ENCODE measurements at regions not wholly inside any gene's neighbourhood (a gene's known extent, or its start where the extent isn't known, plus 50 kb on each side); places are given as distances from the start of the nearest gene placed in this dataset.

DNA sequence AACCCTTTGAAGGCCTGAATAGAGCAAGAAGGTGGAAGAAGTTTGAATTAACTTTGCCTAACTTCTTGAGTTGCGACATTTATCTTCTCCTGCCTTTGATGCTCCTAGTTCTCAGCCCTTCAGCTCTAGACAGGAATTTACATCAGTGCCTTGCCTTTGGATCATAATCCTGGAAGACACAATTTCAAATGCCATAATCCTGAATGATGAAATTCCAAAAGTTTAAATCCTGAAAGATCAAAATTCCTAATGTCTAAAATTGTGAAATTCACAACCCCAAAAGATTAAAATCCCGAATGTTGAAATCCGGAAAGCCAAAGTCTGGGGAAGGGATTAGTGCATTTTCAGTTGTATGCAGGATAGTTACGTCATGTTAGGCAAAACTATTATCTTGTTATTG lies 166.6 kb upstream of the PDZRN3 start:
- H3K4me1 ChIP-seq (ENCODE audit: insufficient read depth, low read length): no peaks in the 10 kb centered on the region
- H2AFZ ChIP-seq (ENCODE audit: low read length): no peak overlapping the region
- H4K5ac ChIP-seq (ENCODE audit: insufficient read length, low read depth, low read length): no peak overlapping the region
- no peak overlapping the region for H3K4me2 ChIP-seq (ENCODE audit: insufficient read depth, insufficient read length, low read length)
- Mint-ChIP-seq H3K4me1 (peaks cover 17 to 23% of the 10 kb centered on the region in 2 experiments), H3K9me3 (no peaks in the 10 kb centered on the region), H3K4me3 (no peak overlapping the region), H3K36me3 (ENCODE audit: insufficient read depth in 1 of 3, low read depth in 3 of 3) (no peaks in the 10 kb centered on the region), H3K27ac (no peak overlapping the region), H3K27me3 (ENCODE audit: low read depth) (no peaks in the 10 kb centered on the region)
- H4K20me1 ChIP-seq (ENCODE audit: control insufficient read depth, insufficient read depth, insufficient read length): no peaks in the 10 kb centered on the region
- H3K14ac ChIP-seq (ENCODE audit: insufficient read depth, low read length): no peak overlapping the region
- H2BK5ac ChIP-seq (ENCODE audit: insufficient read length, low read length): no peak overlapping the region
- no peaks in the 10 kb centered on the region for H3K23me2 ChIP-seq (ENCODE audit: insufficient read length, low read depth, low read length, poor library complexity, severe bottlenecking)
- no peak overlapping the region for H3K4ac ChIP-seq (ENCODE audit: low read depth, low read length)
- no peak overlapping the region for H4K91ac ChIP-seq (ENCODE audit: insufficient read length, low read depth, low read length)
- H3K18ac ChIP-seq (ENCODE audit: insufficient read length, low read depth, low read length): no peak overlapping the region
- TF ChIP-seq, protein P1, sequence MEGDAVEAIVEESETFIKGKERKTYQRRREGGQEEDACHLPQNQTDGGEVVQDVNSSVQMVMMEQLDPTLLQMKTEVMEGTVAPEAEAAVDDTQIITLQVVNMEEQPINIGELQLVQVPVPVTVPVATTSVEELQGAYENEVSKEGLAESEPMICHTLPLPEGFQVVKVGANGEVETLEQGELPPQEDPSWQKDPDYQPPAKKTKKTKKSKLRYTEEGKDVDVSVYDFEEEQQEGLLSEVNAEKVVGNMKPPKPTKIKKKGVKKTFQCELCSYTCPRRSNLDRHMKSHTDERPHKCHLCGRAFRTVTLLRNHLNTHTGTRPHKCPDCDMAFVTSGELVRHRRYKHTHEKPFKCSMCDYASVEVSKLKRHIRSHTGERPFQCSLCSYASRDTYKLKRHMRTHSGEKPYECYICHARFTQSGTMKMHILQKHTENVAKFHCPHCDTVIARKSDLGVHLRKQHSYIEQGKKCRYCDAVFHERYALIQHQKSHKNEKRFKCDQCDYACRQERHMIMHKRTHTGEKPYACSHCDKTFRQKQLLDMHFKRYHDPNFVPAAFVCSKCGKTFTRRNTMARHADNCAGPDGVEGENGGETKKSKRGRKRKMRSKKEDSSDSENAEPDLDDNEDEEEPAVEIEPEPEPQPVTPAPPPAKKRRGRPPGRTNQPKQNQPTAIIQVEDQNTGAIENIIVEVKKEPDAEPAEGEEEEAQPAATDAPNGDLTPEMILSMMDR (conservative IDR thresholded peaks at IDR 0.05): no peak
- no peak overlapping the region for H4K8ac ChIP-seq (replicated peaks; ENCODE audit: insufficient read length, low read depth, low read length)
- no peak overlapping the region for H3T11ph ChIP-seq (ENCODE audit: low read length)
- no peaks in the 10 kb centered on the region for H3K27me3 ChIP-seq (ENCODE audit: insufficient read depth, low read length)
- no peak overlapping the region for H3K27ac ChIP-seq (ENCODE audit: insufficient read length, low read depth, low read length)
- WGBS (ENCODE audit: extremely low coverage, insufficient read length, low lambda C conversion rate): no CpG with 5 or more reads among the region's 4 CpGs
- H2BK12ac ChIP-seq (ENCODE audit: insufficient read length, low read depth, low read length): no peak overlapping the region
- no peak overlapping the region for H2BK15ac ChIP-seq (ENCODE audit: low read depth, low read length)
- H3K9me3 ChIP-seq (ENCODE audit: control insufficient read depth, low read depth, low read length): no peaks in the 10 kb centered on the region
- no peak overlapping the region for H2BK120ac ChIP-seq (ENCODE audit: low read depth, low read length, poor library complexity, severe bottlenecking)
- H2BK20ac ChIP-seq (ENCODE audit: low read depth, low read length, poor library complexity, severe bottlenecking): no peak overlapping the region
- DNase-seq: no peak
- H2AK5ac ChIP-seq (ENCODE audit: insufficient read length, low read length): no peak overlapping the region
- no peak overlapping the region for H3K56ac ChIP-seq (ENCODE audit: insufficient read length, low read depth, low read length)
- H3K23ac ChIP-seq (ENCODE audit: insufficient read length, low read depth, low read length): no peak overlapping the region
- no peaks in the 10 kb centered on the region for H3K79me1 ChIP-seq (ENCODE audit: insufficient read depth, low read depth, low read length, poor library complexity, severe bottlenecking)
- no peak overlapping the region for H3K9ac ChIP-seq (ENCODE audit: extremely low read depth, insufficient read length, low read length)
- no peaks in the 10 kb centered on the region for H3K79me2 ChIP-seq (ENCODE audit: insufficient read depth, low read length)

Measured in H9 (cell line).